HG03095 (cell line): ENCODE measurements at regions not wholly inside any gene's neighbourhood (a gene's known extent, or its start where the extent isn't known, plus 50 kb on each side); places are given as distances from the start of the nearest gene placed in this dataset.
A peak's percentile ranks its signal among the peaks of the same experiment; 100 is the strongest.

Experiments used
- ATAC-seq: cut with Tn5 transposase; IDR thresholded peaks from one replicate; pipeline ENCODE4 v1.9.1; 2021; ENCODE audit warnings: moderate library complexity; ENCODE audit not compliant: unreplicated experiment

- ATAC-seq, result no peak
Measured at GRCh38 chr1:221150996-221151395, 271.8 kb downstream of the HLX start.

- ATAC-seq, result no peak
Measured at GRCh38 chr1:221154932-221155331, 275.7 kb downstream of the HLX start.

- peak; percentile 95 for ATAC-seq
Measured at GRCh38 chr1:221157026-221157761, 278.0 kb downstream of the HLX start.

- no peak for ATAC-seq
Measured at GRCh38 chr1:221159608-221160007, 280.4 kb downstream of the HLX start.

- ATAC-seq, result no peak
Measured at GRCh38 chr1:221161571-221162041, 282.4 kb downstream of the HLX start.

- no peak for ATAC-seq
Measured at GRCh38 chr1:221162352-221162751, 283.1 kb downstream of the HLX start.

GRCh38 chr1:221162939-221163338, 283.7 kb downstream of the HLX start:
- ATAC-seq, result no peak

GRCh38 chr1:221164029-221164428, 284.8 kb downstream of the HLX start:
- ATAC-seq, result no peak

GRCh38 chr1:221164951-221165838, 286.0 kb downstream of the HLX start:
- ATAC-seq, result no peak

- ATAC-seq, result no peak
Measured at GRCh38 chr1:221165839-221166500, 286.7 kb downstream of the HLX start.

GRCh38 chr1:221166559-221167318, 287.5 kb downstream of the HLX start:
- peak; percentile 76 for ATAC-seq

- no peak for ATAC-seq
Measured at GRCh38 chr1:221169447-221169889, 290.2 kb downstream of the HLX start.

- no peak for ATAC-seq
Measured at GRCh38 chr1:221170171-221170570, 290.9 kb downstream of the HLX start.

GRCh38 chr1:221171768-221172167, 292.5 kb downstream of the HLX start:
- no peak for ATAC-seq

GRCh38 chr1:221172841-221173240, 293.6 kb downstream of the HLX start:
- no peak for ATAC-seq

GRCh38 chr1:221174330-221174993, 295.2 kb downstream of the HLX start:
- ATAC-seq, result no peak

- ATAC-seq, result no peak
Measured at GRCh38 chr1:221175249-221175648, 296.0 kb downstream of the HLX start.

GRCh38 chr1:221180704-221181368, 301.6 kb downstream of the HLX start:
- no peak for ATAC-seq

- ATAC-seq, result no peak
Measured at GRCh38 chr1:221182791-221183533, 303.7 kb downstream of the HLX start.
